Osteocyte (in vitro differentiated cells): ENCODE measurements at regions not wholly inside any gene's neighbourhood (a gene's known extent, or its start where the extent isn't known, plus 50 kb on each side); places are given as distances from the start of the nearest gene placed in this dataset.

ENCODE experiments used
- DNase-seq: peaks from one replicate; pipeline ENCODE4 v3.0.0; 2021; ENCODE audit warnings: mixed read lengths; ENCODE audit not compliant: unreplicated experiment; ENCODE audit errors: extremely low spot score
- H3K27ac Mint-ChIP-seq: one replicate; pipeline ENCODE4 v1.8.0; 2021; ENCODE audit warnings: mild to moderate bottlenecking, mixed read lengths; ENCODE audit not compliant: unreplicated experiment
- H3K27me3 Mint-ChIP-seq: one replicate; pipeline ENCODE4 v1.8.0; 2021; ENCODE audit warnings: mixed read lengths; ENCODE audit not compliant: unreplicated experiment
- H3K36me3 Mint-ChIP-seq: one replicate; pipeline ENCODE4 v1.8.0; 2021; ENCODE audit warnings: mixed read lengths; ENCODE audit not compliant: unreplicated experiment
- H3K4me1 Mint-ChIP-seq: one replicate; pipeline ENCODE4 v1.8.0; 2021; ENCODE audit warnings: mixed read lengths; ENCODE audit not compliant: unreplicated experiment
- H3K4me3 Mint-ChIP-seq: one replicate; pipeline ENCODE4 v1.8.0; 2021; ENCODE audit warnings: mild to moderate bottlenecking, moderate library complexity, mixed read lengths; ENCODE audit not compliant: unreplicated experiment
- H3K9me3 Mint-ChIP-seq: one replicate; pipeline ENCODE4 v1.8.0; 2021; ENCODE audit warnings: mixed read lengths; ENCODE audit not compliant: unreplicated experiment
- TF ChIP-seq, protein P1 (sequence below): fragments of 200-600 bp; sonication (generic); IDR thresholded peaks from 2 replicates; pipeline ENCODE4 v1.5.0; 2021; ENCODE audit warnings: antibody characterized with exemption, mild to moderate bottlenecking, moderate library complexity

- no peak for DNase-seq
- peaks cover 3% of the 10 kb centered on the region for H3K36me3 Mint-ChIP-seq
- H3K9me3 Mint-ChIP-seq, result peaks cover 5% of the 10 kb centered on the region
- peaks cover 25% of the 10 kb centered on the region for H3K27me3 Mint-ChIP-seq
- TF ChIP-seq, protein P1, sequence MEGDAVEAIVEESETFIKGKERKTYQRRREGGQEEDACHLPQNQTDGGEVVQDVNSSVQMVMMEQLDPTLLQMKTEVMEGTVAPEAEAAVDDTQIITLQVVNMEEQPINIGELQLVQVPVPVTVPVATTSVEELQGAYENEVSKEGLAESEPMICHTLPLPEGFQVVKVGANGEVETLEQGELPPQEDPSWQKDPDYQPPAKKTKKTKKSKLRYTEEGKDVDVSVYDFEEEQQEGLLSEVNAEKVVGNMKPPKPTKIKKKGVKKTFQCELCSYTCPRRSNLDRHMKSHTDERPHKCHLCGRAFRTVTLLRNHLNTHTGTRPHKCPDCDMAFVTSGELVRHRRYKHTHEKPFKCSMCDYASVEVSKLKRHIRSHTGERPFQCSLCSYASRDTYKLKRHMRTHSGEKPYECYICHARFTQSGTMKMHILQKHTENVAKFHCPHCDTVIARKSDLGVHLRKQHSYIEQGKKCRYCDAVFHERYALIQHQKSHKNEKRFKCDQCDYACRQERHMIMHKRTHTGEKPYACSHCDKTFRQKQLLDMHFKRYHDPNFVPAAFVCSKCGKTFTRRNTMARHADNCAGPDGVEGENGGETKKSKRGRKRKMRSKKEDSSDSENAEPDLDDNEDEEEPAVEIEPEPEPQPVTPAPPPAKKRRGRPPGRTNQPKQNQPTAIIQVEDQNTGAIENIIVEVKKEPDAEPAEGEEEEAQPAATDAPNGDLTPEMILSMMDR, result no peak
- no peak overlapping the region for H3K4me3 Mint-ChIP-seq
- no peaks in the 10 kb centered on the region for H3K4me1 Mint-ChIP-seq
- H3K27ac Mint-ChIP-seq, result no peak overlapping the region
Observed at GRCh38 chr5:72015103-72015548, 92.1 kb upstream of the MAP1B start.

DNA sequence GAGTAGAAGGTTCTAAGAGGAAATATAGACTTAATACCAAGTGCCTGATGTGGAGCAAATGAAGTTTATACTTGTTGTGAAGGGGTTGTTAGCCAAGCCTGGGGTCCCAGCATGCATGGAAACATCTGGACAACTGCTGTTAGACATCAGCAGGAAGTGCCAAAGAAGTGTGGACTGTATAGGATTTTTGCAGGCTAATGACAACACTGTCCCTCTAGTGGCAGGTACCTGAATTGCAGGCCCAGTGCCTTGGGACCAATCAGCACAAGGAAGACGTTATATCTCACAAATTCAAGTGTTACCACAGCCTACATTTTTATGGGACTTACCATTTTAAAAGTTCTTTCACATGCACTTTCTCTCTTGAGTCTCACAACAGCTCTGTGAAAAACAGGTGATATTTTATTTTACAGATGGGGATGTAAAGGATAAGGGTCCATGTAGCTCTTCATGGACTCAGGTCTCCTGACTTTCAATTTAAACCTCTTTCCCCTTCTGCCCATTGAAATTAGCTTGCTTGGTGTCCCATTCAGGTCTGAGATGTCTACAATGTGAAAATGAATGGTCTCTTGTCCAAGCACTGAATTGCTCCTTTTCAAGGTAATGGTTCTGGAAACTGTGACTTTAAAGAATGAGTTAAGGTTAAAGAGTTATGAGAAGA lies 89.0 kb upstream of the MAP1B start:
- Mint-ChIP-seq H3K27me3 (peaks cover 23% of the 10 kb centered on the region), H3K9me3 (peaks cover 5% of the 10 kb centered on the region), H3K4me1 (no peaks in the 10 kb centered on the region), H3K36me3 (peaks cover 3% of the 10 kb centered on the region), H3K4me3 (no peak overlapping the region), H3K27ac (no peak overlapping the region)
- TF ChIP-seq, protein P1, result peak; percentile 60
- no peak for DNase-seq

DNA sequence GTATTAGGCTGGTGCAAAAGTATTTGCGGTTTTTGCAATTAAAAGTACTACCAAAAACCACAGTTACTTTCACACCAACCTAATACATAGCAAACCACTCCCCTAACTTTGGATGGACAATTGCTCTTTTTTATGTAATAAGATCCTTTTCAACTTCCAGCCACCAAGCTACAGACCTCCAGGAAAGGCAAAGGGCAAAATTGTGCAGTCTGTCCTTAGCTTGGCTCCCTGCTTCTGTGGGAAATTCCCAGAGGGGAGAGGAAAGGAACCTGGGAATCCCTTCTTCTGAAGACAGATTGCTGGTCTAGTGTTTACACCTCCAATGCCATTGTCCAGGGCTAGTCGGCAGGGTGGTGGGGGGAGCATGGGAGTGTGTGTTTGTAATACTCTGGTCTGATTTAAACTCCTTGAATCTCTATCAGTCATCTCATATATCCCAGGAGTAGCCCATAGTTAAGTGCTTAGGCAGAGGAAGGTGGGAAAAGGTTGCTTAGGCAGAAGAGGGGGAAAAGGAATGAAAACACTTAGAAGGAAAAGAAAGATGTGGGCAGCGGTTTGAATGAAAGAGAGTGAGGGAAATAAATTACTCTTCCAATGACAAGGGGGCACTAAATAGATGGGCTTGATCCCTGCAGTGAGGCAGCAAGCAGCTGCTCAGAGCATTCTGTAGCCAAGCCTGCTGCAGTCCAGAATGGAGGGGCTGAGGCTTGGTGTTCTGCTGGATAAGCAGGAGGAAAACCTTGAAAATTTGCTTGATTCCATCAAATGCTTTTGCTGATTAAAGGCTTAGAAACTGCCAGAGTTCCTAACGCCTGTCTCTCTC lies 86.9 kb upstream of the MAP1B start:
- Mint-ChIP-seq H3K27ac (no peak overlapping the region), H3K9me3 (peaks cover 10% of the 10 kb centered on the region), H3K4me3 (no peak overlapping the region), H3K27me3 (peaks cover 26% of the 10 kb centered on the region), H3K36me3 (peaks cover 6% of the 10 kb centered on the region), H3K4me1 (no peaks in the 10 kb centered on the region)
- TF ChIP-seq, protein P1, result no peak
- DNase-seq, result no peak

DNA sequence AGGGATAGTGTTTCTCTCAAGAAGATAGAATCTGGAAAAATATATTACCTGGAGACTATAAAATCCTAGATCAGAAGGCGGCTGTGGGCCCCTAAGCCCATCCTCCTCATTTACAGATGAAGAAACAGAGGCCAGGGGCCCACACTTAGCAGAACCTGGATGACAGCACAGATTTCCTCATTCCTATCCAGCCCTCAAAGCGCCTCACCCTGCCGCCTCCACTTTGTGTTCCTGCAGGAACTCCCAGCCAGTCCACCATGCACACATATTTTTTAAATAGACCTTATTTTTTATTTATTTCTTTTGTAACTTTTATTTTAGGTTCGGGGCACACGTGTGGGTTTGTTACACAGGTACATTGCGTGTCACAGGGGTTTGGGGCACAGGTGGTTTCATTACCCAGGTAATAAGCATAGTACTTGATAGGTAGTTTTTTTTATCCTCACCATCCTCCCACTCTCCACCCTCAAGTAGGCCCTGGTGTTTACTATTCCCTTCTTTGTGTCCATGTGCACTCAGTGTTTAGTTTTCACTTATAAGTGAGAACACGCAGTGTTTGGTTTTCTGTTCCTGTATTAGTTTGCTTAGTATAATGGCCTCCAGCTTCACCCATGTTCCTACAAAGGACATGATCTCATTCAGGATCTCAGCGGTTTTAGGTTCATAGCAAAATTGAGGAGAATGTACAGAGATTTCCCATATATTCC lies 85.5 kb upstream of the MAP1B start:
- Mint-ChIP-seq H3K36me3 (peaks cover 6% of the 10 kb centered on the region), H3K4me1 (no peaks in the 10 kb centered on the region), H3K27me3 (peaks cover 29% of the 10 kb centered on the region), H3K4me3 (no peak overlapping the region), H3K27ac (no peak overlapping the region), H3K9me3 (peaks cover 10% of the 10 kb centered on the region)
- TF ChIP-seq, protein P1, result no peak
- no peak for DNase-seq

GRCh38 chr5:72028382-72028781 lies 78.9 kb upstream of the MAP1B start:
- Mint-ChIP-seq H3K4me1 (no peaks in the 10 kb centered on the region), H3K4me3 (no peak overlapping the region), H3K27ac (no peak overlapping the region), H3K36me3 (peaks cover 3% of the 10 kb centered on the region), H3K9me3 (peaks cover 9% of the 10 kb centered on the region), H3K27me3 (peaks cover 39% of the 10 kb centered on the region)
- TF ChIP-seq, protein P1, result no peak
- DNase-seq, result no peak
